ENCODE measurements at regions not wholly inside any gene's neighbourhood (a gene's known extent, or its start where the extent isn't known, plus 50 kb on each side); places are given as distances from the start of the nearest gene placed in this dataset.

- DNase-seq (ENCODE audit: low spot score): no peak
Measured at GRCh38 chr9:116039312-116039711, 114.3 kb upstream of the PAPPA start.

- DNase-seq (ENCODE audit: low spot score): no peak
Measured at GRCh38 chr9:116039893-116040292, 113.7 kb upstream of the PAPPA start.

- no peak for DNase-seq (ENCODE audit: low spot score)
Measured at GRCh38 chr9:116042321-116042720, 111.3 kb upstream of the PAPPA start.

- no peak for DNase-seq (ENCODE audit: low spot score)
Measured at GRCh38 chr9:116045083-116045482, 108.5 kb upstream of the PAPPA start.

GRCh38 chr9:116048081-116048480 lies 105.5 kb upstream of the PAPPA start:
- no peak for DNase-seq (ENCODE audit: low spot score)

GRCh38 chr9:116049456-116049855 lies 104.1 kb upstream of the PAPPA start:
- no peak for DNase-seq (ENCODE audit: low spot score)

GRCh38 chr9:116051528-116051927 lies 102.1 kb upstream of the PAPPA start:
- no peak for DNase-seq (ENCODE audit: low spot score)

- no peak for DNase-seq (ENCODE audit: low spot score)
Measured at GRCh38 chr9:116055536-116055935, 98.1 kb upstream of the PAPPA start.

- DNase-seq (ENCODE audit: low spot score): no peak
Measured at GRCh38 chr9:116057371-116057770, 96.2 kb upstream of the PAPPA start.

GRCh38 chr9:116058421-116058820 lies 95.2 kb upstream of the PAPPA start:
- no peak for DNase-seq (ENCODE audit: low spot score)

- DNase-seq (ENCODE audit: low spot score): no peak
Measured at GRCh38 chr9:116059466-116059865, 94.1 kb upstream of the PAPPA start.

GRCh38 chr9:116060631-116061030 lies 93.0 kb upstream of the PAPPA start:
- no peak for DNase-seq (ENCODE audit: low spot score)

- no peak for DNase-seq (ENCODE audit: low spot score)
Measured at GRCh38 chr9:116061546-116062205, 91.9 kb upstream of the PAPPA start.

- no peak for DNase-seq (ENCODE audit: low spot score)
Measured at GRCh38 chr9:116062206-116062550, 91.4 kb upstream of the PAPPA start.

GRCh38 chr9:116064970-116065369 lies 88.6 kb upstream of the PAPPA start:
- DNase-seq (ENCODE audit: low spot score): no peak

GRCh38 chr9:116066221-116066620 lies 87.4 kb upstream of the PAPPA start:
- DNase-seq (ENCODE audit: low spot score): no peak

GRCh38 chr9:116067566-116067965 lies 86.0 kb upstream of the PAPPA start:
- no peak for DNase-seq (ENCODE audit: low spot score)

- no peak for DNase-seq (ENCODE audit: low spot score)
Measured at GRCh38 chr9:116070256-116070914, 83.2 kb upstream of the PAPPA start.

- DNase-seq (ENCODE audit: low spot score): no peak
Measured at GRCh38 chr9:116072046-116072445, 81.5 kb upstream of the PAPPA start.

- no peak for DNase-seq (ENCODE audit: low spot score)
Measured at GRCh38 chr9:116073826-116074225, 79.8 kb upstream of the PAPPA start.

- DNase-seq (ENCODE audit: low spot score): no peak
Measured at GRCh38 chr9:116074658-116075057, 78.9 kb upstream of the PAPPA start.

GRCh38 chr9:116075191-116075590 lies 78.4 kb upstream of the PAPPA start:
- no peak for DNase-seq (ENCODE audit: low spot score)

GRCh38 chr9:116078640-116079039 lies 75.0 kb upstream of the PAPPA start:
- DNase-seq (ENCODE audit: low spot score): no peak

- DNase-seq (ENCODE audit: low spot score): no peak
Measured at GRCh38 chr9:116080561-116080960, 73.0 kb upstream of the PAPPA start.
